K562 (cell line): ENCODE measurements at regions not wholly inside any gene's neighbourhood (a gene's known extent, or its start where the extent isn't known, plus 50 kb on each side); places are given as distances from the start of the nearest gene placed in this dataset.

ENCODE experiments used
- ATAC-seq: fragments of 200-7000 bp; cut with Tn5 transposase; 3 replicates; pipeline ENCODE4 v1.9.1; 2020; ENCODE audit warnings: moderate library complexity
- BruUV-seq: library from RNA; stranded (reverse); fragments of 400-500 nt; replicated peaks from 2 replicates; lab custom pipeline; 2021; lab: Mats Ljungman, UMichigan
- CTCF ChIA-PET: fragments of 300-600 bp; formaldehyde crosslinking; extraction: SDS; loops from one replicate; lab custom pipeline; 2021; ENCODE audit warnings: low intra/inter-chr PET ratio; lab: Yijun Ruan, JAX
- POLR2A ChIA-PET: fragments of 300-600, 350-650 bp; sonication (Branson Sonifier 250); formaldehyde crosslinking; extraction: SDS; loops from one replicate; lab custom pipeline; 2021; ENCODE audit warnings: antibody characterized with exemption, inconsistent platforms; lab: Yijun Ruan, JAX
- DNase-seq, 4 experiments: peaks; one replicate each; pipeline versions ENCODE4 v3.0.0 to v3.0.0-alpha.2; 2011 to 2018; ENCODE audit warnings: low spot score in 3 of 4, mixed read lengths in 3 of 4; ENCODE audit errors: extremely low read depth in 1 of 4
- FAIRE-seq: peaks from 2 replicates; lab custom pipeline; 2011; peaks lifted over from hg19 to GRCh38; lab: Jason Lieb, UNC
- H2AFZ ChIP-seq: 2 replicates; pipeline ENCODE4 v1.6.0; 2011; ENCODE audit warnings: low read depth, low read length, control low read depth, inconsistent platforms
- H3K27ac ChIP-seq: fragments of 200-600 bp; 3 replicates; pipeline ENCODE4 v1.8.0; 2011; ENCODE audit warnings: low read depth, mild to moderate bottlenecking, control low read depth, inconsistent platforms, low read length, moderate library complexity, mixed read lengths; ENCODE audit errors: extremely low read depth
- H3K27me3 ChIP-seq, 2 experiments: fragments of 300-600 bp in 1 of 2; 2 replicates in 1 of 2; 3 replicates in 1 of 2; pipeline versions ENCODE4 v1.6.0 to v1.8.0; 2011; ENCODE audit warnings: inconsistent platforms in 2 of 2, low read length in 2 of 2, mild to moderate bottlenecking in 1 of 2, mixed read lengths in 1 of 2, moderate library complexity in 1 of 2; ENCODE audit not compliant: control insufficient read depth in 2 of 2, insufficient read depth in 2 of 2
- H3K36me3 ChIP-seq: fragments of 300-600 bp; 3 replicates; pipeline ENCODE4 v1.8.0; 2011; ENCODE audit warnings: mild to moderate bottlenecking, low read length, inconsistent platforms; ENCODE audit not compliant: control insufficient read depth, insufficient read depth
- H3K4me1 ChIP-seq, 2 experiments: fragments of 200-600 bp in 1 of 2; replicated peaks in 1 of 2; 2 replicates in 1 of 2; 3 replicates in 1 of 2; pipeline versions ENCODE4 v1.5.1 to v1.8.0; 2011; ENCODE audit warnings: inconsistent platforms in 2 of 2, low read length in 2 of 2, mild to moderate bottlenecking in 1 of 2, mixed read lengths in 1 of 2, moderate library complexity in 1 of 2; ENCODE audit not compliant: control insufficient read depth in 2 of 2, insufficient read depth in 2 of 2
- H3K4me2 ChIP-seq: 2 replicates; pipeline ENCODE4 v1.6.1; 2011; ENCODE audit warnings: low read length, control low read depth, inconsistent platforms, mixed read lengths; ENCODE audit not compliant: insufficient read depth
- H3K4me3 ChIP-seq: fragments of 200-600 bp; sonication (generic), shearing (Covaris generic); 2 replicates; pipeline ENCODE4 v1.5.1; 2016; ENCODE audit warnings: control low read depth, inconsistent platforms
- H3K79me2 ChIP-seq: fragments of 200-600 bp; 3 replicates; pipeline ENCODE4 v1.8.0; 2011; ENCODE audit warnings: low read length, inconsistent platforms; ENCODE audit not compliant: control insufficient read depth, insufficient read depth
- H3K9ac ChIP-seq, 2 experiments: 2 replicates each; pipeline versions ENCODE4 v1.6.0 to v1.6.1; 2011; ENCODE audit warnings: low read depth in 2 of 2, low read length in 2 of 2, control low read depth in 1 of 2, inconsistent platforms in 1 of 2, mild to moderate bottlenecking in 1 of 2, mixed read lengths in 1 of 2; ENCODE audit not compliant: insufficient read depth in 1 of 2
- H3K9me1 ChIP-seq: one replicate; pipeline ENCODE4 v1.6.0; 2011; ENCODE audit warnings: inconsistent platforms, mild to moderate bottlenecking, low read length, moderate library complexity; ENCODE audit not compliant: control insufficient read depth, insufficient read depth
- H3K9me3 ChIP-seq: replicated peaks from 2 replicates; pipeline ENCODE4 v1.5.1; 2011; ENCODE audit warnings: low read depth, low read length, inconsistent platforms; ENCODE audit not compliant: control insufficient read depth, insufficient read depth
- H4K20me1 ChIP-seq: replicated peaks from 2 replicates; pipeline ENCODE4 v1.6.1; 2011; ENCODE audit warnings: low read length, inconsistent platforms, mixed read lengths; ENCODE audit not compliant: control insufficient read depth, insufficient read depth
- GATA2 ChIP-seq: sonication (generic); formaldehyde crosslinking; IDR thresholded peaks from 2 replicates; pipeline ENCODE4 v1.4.0; 2020; ENCODE audit warnings: mild to moderate bottlenecking, missing genetic modification reagents
- RBM39 ChIP-seq: fragments of 200-400 bp; formaldehyde crosslinking; optimal IDR thresholded peaks from 2 replicates; pipeline ENCODE3; 2018; ENCODE audit warnings: low read depth, low read length
- SETDB1 ChIP-seq: IDR thresholded peaks from one replicate; pipeline ENCODE4 v1.6.1; 2012; ENCODE audit warnings: low read length, control low read depth, inconsistent platforms
- SMAD2 ChIP-seq: fragments of 150-350 bp; IDR thresholded peaks from 2 replicates; pipeline ENCODE4 v1.6.1; 2014; ENCODE audit warnings: low read depth, mild to moderate bottlenecking, low read length
- WGBS: fragments of 100-300 bp; shearing (Covaris generic); methylation state at CpG from one replicate; pipeline ENCODE4 v1.1.6; 2016; ENCODE audit warnings: low coverage, mixed read lengths; ENCODE audit not compliant: insufficient coverage; ENCODE audit errors: missing lambda C conversion rate; 5-methylcytosine and 5-hydroxymethylcytosine counted together
- in situ Hi-C: fragments of 300-500 bp; cut with MboI; formaldehyde crosslinking; loops from 4 replicates; pipeline ENCODE4 v1.15.0; 2018; ENCODE audit warnings: inconsistent platforms, mixed read lengths
- intact Hi-C: fragments of 100-400 bp; cut with micrococcal nuclease; formaldehyde crosslinking; loops from 2 replicates; pipeline ENCODE4 v1.14.2; 2022
- TF ChIP-seq, protein P1 (sequence below), 2 experiments: fragments of 450-650 bp; IDR thresholded peaks; 2 replicates each; pipeline ENCODE4 v1.6.1; 2016

DNA sequence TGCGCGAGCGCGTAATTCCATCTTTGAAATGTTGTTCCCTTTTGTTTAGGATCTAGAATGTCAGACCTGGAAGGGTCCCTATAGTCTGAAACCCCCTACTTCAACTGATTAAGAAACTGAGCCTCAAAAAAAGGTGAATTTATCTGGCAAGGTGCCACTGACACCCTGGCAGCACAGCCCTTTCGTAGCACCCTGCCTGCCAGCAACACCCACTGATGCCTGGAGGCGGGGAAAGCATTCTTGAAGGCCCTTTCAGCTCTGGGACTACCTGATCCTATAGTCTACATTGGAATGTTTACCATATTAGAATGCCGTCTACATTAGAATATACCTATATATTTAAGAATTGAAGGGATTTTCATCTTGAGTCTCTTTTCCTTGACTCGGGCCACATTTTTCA, 542.3 kb downstream of the BUD13 start:
- ChIA-PET POLR2A (no interaction called here), CTCF (no interaction called here)
- ATAC-seq = no peak
- Histone ChIP-seq H3K9me3 (no peaks in the 10 kb centered on the region), H3K27me3 (0 out of 5 replicates have a peak, but pooled peaks cover 0 to 4% of the 10 kb centered on the region in 2 experiments), H2AFZ (no peak overlapping the region), H3K9me1 (no peaks in the 10 kb centered on the region), H3K79me2 (no peaks in the 10 kb centered on the region), H3K36me3 (no peaks in the 10 kb centered on the region), H3K27ac (no peak overlapping the region), H3K4me1 (no peaks in the 10 kb centered on the region), H3K4me2 (no peak overlapping the region), H4K20me1 (no peaks in the 10 kb centered on the region), H3K4me3 (no peak overlapping the region), H3K9ac (no peak overlapping the region)
- in situ Hi-C loops = no loop called here
- FAIRE-seq = no peak
- DNase-seq = no peak
- intact Hi-C loops = no loop called here
- 21% methylated on average over 7 of the region's 8 CpGs for WGBS
- no TSS peak for BruUV-seq
- TF ChIP-seq RBM39 = no peak
- TF ChIP-seq SMAD2 = no peak
- no peak for TF ChIP-seq GATA2
- TF ChIP-seq, protein P1, sequence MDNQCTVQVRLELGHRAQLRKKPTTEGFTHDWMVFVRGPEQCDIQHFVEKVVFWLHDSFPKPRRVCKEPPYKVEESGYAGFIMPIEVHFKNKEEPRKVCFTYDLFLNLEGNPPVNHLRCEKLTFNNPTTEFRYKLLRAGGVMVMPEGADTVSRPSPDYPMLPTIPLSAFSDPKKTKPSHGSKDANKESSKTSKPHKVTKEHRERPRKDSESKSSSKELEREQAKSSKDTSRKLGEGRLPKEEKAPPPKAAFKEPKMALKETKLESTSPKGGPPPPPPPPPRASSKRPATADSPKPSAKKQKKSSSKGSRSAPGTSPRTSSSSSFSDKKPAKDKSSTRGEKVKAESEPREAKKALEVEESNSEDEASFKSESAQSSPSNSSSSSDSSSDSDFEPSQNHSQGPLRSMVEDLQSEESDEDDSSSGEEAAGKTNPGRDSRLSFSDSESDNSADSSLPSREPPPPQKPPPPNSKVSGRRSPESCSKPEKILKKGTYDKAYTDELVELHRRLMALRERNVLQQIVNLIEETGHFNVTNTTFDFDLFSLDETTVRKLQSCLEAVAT (IDR thresholded peaks at IDR 0.05) = no peak
- TF ChIP-seq SETDB1 = no peak
